ENCODE measurements at regions not wholly inside any gene's neighbourhood (a gene's known extent, or its start where the extent isn't known, plus 50 kb on each side); places are given as distances from the start of the nearest gene placed in this dataset.

DNA sequence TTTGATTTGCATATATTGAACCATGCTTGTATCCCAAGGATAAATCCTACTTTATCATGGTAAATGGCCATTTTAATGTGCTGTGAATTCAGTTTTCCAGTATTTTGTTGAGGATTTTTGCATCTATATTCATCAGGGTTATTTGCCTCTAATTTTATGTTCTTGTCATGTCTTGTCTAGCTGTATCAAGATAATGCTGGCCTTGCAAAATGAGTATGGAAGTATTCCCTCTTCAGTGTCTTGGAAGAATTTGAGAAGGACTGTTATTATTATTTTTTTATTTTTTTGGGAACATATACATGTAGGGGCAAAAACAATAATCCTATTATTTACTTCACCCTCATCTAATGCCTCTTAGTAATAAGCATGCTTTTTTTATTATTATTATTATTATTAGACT lies 398.0 kb upstream of the KCNH7 start:
- no peak for DNase-seq (ENCODE audit: extremely low read depth, low read depth)
- TF ChIP-seq CTCF (IDR thresholded peaks at IDR 0.05; ENCODE audit: low read depth, low read length): no peak

GRCh38 chr2:163231666-163232065 lies 393.1 kb upstream of the KCNH7 start:
- DNase-seq (ENCODE audit: extremely low read depth, low read depth): no peak
- no peak for TF ChIP-seq CTCF (IDR thresholded peaks at IDR 0.05; ENCODE audit: low read depth, low read length)

GRCh38 chr2:163213661-163214081 lies 375.1 kb upstream of the KCNH7 start:
- DNase-seq (ENCODE audit: extremely low read depth, low read depth): no peak
- no peak for TF ChIP-seq CTCF (IDR thresholded peaks at IDR 0.05; ENCODE audit: low read depth, low read length)

GRCh38 chr2:163210430-163210918 lies 371.9 kb upstream of the KCNH7 start:
- no peak for TF ChIP-seq CTCF (IDR thresholded peaks at IDR 0.05; ENCODE audit: low read depth, low read length)
- no peak for DNase-seq (ENCODE audit: extremely low read depth, low read depth)

DNA sequence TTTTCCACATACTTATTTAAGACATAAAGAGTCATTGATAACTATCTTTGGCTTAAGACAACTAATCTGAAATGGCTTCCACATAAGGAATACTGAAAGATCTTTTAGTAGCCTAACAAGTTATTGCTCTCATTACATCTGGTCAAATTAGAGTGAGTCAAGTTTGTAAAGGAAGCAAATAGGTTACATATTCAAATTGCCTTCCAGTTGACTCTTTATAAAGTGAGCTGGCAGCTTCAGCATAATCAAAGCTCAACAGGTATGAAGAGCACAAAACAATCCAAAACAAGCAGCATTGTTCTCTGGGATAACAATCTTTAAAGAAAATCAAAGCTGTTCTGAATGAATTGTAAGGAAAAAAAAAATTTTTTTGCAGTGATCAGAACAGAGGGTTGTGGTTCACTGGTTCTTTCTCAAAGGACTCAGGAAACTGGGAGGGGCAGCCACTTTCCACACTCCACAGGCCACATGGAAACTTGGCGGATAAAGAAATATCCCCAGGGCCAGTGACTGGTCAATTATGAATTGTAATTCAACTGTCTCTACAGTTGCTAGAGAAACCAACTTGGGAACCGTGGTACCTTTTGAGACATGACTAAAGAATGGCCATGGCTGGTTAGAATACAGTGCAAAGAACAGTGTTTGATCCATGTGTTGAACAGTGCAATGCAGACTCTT lies 369.3 kb upstream of the KCNH7 start:
- no peak for TF ChIP-seq CTCF (IDR thresholded peaks at IDR 0.05; ENCODE audit: low read depth, low read length)
- DNase-seq (ENCODE audit: extremely low read depth, low read depth): no peak

GRCh38 chr2:163205589-163206254 lies 367.2 kb upstream of the KCNH7 start:
- no peak for TF ChIP-seq CTCF (IDR thresholded peaks at IDR 0.05; ENCODE audit: low read depth, low read length)
- DNase-seq (ENCODE audit: extremely low read depth, low read depth): no peak

DNA sequence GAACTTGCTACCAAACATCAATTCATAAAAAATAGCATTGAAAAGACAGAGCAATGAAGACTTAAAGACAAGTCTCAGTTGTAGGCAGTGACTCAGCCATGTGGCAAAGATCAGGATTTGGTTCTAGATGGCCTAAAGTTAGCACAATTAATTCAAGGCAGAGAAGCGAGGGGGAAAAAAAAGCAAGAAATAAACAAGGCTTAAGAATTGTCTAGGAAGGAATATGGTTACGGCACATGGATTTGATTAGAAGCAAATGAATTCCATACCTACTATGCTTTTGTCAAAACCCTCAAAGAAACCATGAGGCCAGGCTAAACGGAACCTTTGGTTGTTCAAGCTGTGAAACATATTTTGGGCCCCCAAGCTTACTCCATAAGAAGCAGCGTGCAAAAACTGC lies 362.2 kb upstream of the KCNH7 start:
- DNase-seq (ENCODE audit: extremely low read depth, low read depth): peak; percentile 63
- TF ChIP-seq CTCF (IDR thresholded peaks at IDR 0.05; ENCODE audit: low read depth, low read length): no peak
